ENCODE measurements at regions not wholly inside any gene's neighbourhood (a gene's known extent, or its start where the extent isn't known, plus 50 kb on each side); places are given as distances from the start of the nearest gene placed in this dataset.

- TF ChIP-seq CTCF (IDR thresholded peaks at IDR 0.05; ENCODE audit: low read length): no peak
- TF ChIP-seq EZH2 (IDR thresholded peaks at IDR 0.05; ENCODE audit: borderline replicate concordance, low read length): no peak
- H3K79me2 ChIP-seq (ENCODE audit: insufficient read depth, low read length): no peaks in the 10 kb centered on the region
- no peaks in the 10 kb centered on the region for H3K9me3 ChIP-seq (ENCODE audit: low read length)
- no peak overlapping the region for H2AFZ ChIP-seq (ENCODE audit: low read length)
- H3K9ac ChIP-seq (ENCODE audit: low read length): no peak overlapping the region
- H3K9me2 ChIP-seq (ENCODE audit: low read depth, low read length): no peaks in the 10 kb centered on the region
- no peak overlapping the region for H3K4me2 ChIP-seq (ENCODE audit: low read length)
- no peaks in the 10 kb centered on the region for H3K36me3 ChIP-seq (ENCODE audit: insufficient read depth, low read length)
- no peaks in the 10 kb centered on the region for H3F3A ChIP-seq (ENCODE audit: insufficient read depth, low read length)
- no peaks in the 10 kb centered on the region for H4K20me1 ChIP-seq (ENCODE audit: insufficient read depth, low read length)
- no peak overlapping the region for H3K27ac ChIP-seq (ENCODE audit: low read depth, low read length, poor library complexity, severe bottlenecking)
- no peaks in the 10 kb centered on the region for H3K4me1 ChIP-seq (ENCODE audit: insufficient read depth, low read length, severe bottlenecking)
- no peaks in the 10 kb centered on the region for H3K27me3 ChIP-seq (ENCODE audit: insufficient read depth, low read length)
- no peak overlapping the region for H3K4me3 ChIP-seq (ENCODE audit: low read depth, low read length, poor library complexity, severe bottlenecking)
These were observed 321.6 kb downstream of the SLC4A3 start for GRCh38 chr2:219949053-219949452.

GRCh38 chr2:219951099-219951498 lies 323.7 kb downstream of the SLC4A3 start:
- Histone ChIP-seq H3K9ac (ENCODE audit: low read length) (no peak overlapping the region), H3K27me3 (ENCODE audit: insufficient read depth, low read length) (no peaks in the 10 kb centered on the region), H3K9me3 (ENCODE audit: low read length) (no peaks in the 10 kb centered on the region), H3K9me2 (ENCODE audit: low read depth, low read length) (no peaks in the 10 kb centered on the region), H3K4me3 (ENCODE audit: low read depth, low read length, poor library complexity, severe bottlenecking) (no peak overlapping the region), H3K4me1 (ENCODE audit: insufficient read depth, low read length, severe bottlenecking) (no peaks in the 10 kb centered on the region), H3K79me2 (ENCODE audit: insufficient read depth, low read length) (no peaks in the 10 kb centered on the region), H3F3A (ENCODE audit: insufficient read depth, low read length) (no peaks in the 10 kb centered on the region), H4K20me1 (ENCODE audit: insufficient read depth, low read length) (no peaks in the 10 kb centered on the region), H3K27ac (ENCODE audit: low read depth, low read length, poor library complexity, severe bottlenecking) (no peak overlapping the region), H3K36me3 (ENCODE audit: insufficient read depth, low read length) (no peaks in the 10 kb centered on the region), H2AFZ (ENCODE audit: low read length) (no peak overlapping the region), H3K4me2 (ENCODE audit: low read length) (no peak overlapping the region)
- TF ChIP-seq CTCF (IDR thresholded peaks at IDR 0.05; ENCODE audit: low read length) (no peak), EZH2 (IDR thresholded peaks at IDR 0.05; ENCODE audit: borderline replicate concordance, low read length) (no peak)

GRCh38 chr2:219954331-219954730 lies 326.9 kb downstream of the SLC4A3 start:
- H3F3A ChIP-seq (ENCODE audit: insufficient read depth, low read length): no peaks in the 10 kb centered on the region
- H3K4me1 ChIP-seq (ENCODE audit: insufficient read depth, low read length, severe bottlenecking): no peaks in the 10 kb centered on the region
- no peaks in the 10 kb centered on the region for H3K9me2 ChIP-seq (ENCODE audit: low read depth, low read length)
- H3K79me2 ChIP-seq (ENCODE audit: insufficient read depth, low read length): no peaks in the 10 kb centered on the region
- H3K36me3 ChIP-seq (ENCODE audit: insufficient read depth, low read length): no peaks in the 10 kb centered on the region
- no peak overlapping the region for H3K9ac ChIP-seq (ENCODE audit: low read length)
- H3K4me3 ChIP-seq (ENCODE audit: low read depth, low read length, poor library complexity, severe bottlenecking): no peak overlapping the region
- H3K27me3 ChIP-seq (ENCODE audit: insufficient read depth, low read length): no peaks in the 10 kb centered on the region
- TF ChIP-seq EZH2 (IDR thresholded peaks at IDR 0.05; ENCODE audit: borderline replicate concordance, low read length) (no peak), CTCF (IDR thresholded peaks at IDR 0.05; ENCODE audit: low read length) (no peak)
- no peak overlapping the region for H2AFZ ChIP-seq (ENCODE audit: low read length)
- H3K9me3 ChIP-seq (ENCODE audit: low read length): no peaks in the 10 kb centered on the region
- H3K27ac ChIP-seq (ENCODE audit: low read depth, low read length, poor library complexity, severe bottlenecking): no peak overlapping the region
- H3K4me2 ChIP-seq (ENCODE audit: low read length): no peak overlapping the region
- H4K20me1 ChIP-seq (ENCODE audit: insufficient read depth, low read length): no peaks in the 10 kb centered on the region

All from OCI-LY1 (cell line).